ENCODE measurements at regions not wholly inside any gene's neighbourhood (a gene's known extent, or its start where the extent isn't known, plus 50 kb on each side); places are given as distances from the start of the nearest gene placed in this dataset.
A peak's percentile ranks its signal among the peaks of the same experiment; 100 is the strongest.

DNA sequence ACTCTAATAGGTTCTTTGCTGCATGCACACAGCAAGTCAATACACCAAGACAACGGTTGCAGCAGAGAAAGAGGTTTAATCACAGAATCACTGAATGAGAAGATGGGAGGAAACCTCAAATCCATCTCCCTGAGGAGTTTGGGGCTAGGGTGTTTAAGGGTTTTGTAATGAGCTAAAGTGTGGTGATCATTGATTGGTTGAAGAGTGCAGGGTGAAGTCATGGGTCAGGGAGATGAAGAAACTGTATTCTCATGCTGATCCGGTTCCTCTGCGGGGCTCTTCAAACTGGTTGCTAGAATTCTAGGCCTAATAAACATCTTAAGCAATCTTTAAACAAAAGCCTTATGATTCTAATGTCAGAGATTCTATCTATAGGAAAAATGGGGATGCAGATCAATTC, 432.5 kb upstream of the FAM47C start:
- Histone ChIP-seq H3K9me3 (ENCODE audit: low read depth, low read length, poor library complexity, severe bottlenecking) (no peaks in the 10 kb centered on the region), H3K27ac (ENCODE audit: low read depth, low read length, poor library complexity, severe bottlenecking) (no peak overlapping the region), H3K27me3 (replicated peaks; ENCODE audit: insufficient read depth, low read depth, low read length, poor library complexity) (no peaks in the 10 kb centered on the region), H3K4me3 (ENCODE audit: low read depth, low read length, poor library complexity, severe bottlenecking) (no peak overlapping the region), H3K36me3 (ENCODE audit: insufficient read depth, low read length, poor library complexity, severe bottlenecking) (no peaks in the 10 kb centered on the region), H3K4me1 (ENCODE audit: insufficient read depth, low read length, poor library complexity, severe bottlenecking) (peaks cover 27% of the 10 kb centered on the region)
- BruUV-seq (replicated peaks): no TSS peak
- POLR2A ChIA-PET (ENCODE audit: low non-redundant PET): no interaction called here
- CTCF ChIA-PET: no interaction called here
- no peak for TF ChIP-seq EZH2 (IDR thresholded peaks at IDR 0.05; ENCODE audit: borderline replicate concordance, low read depth, low read length, poor library complexity, severe bottlenecking)
- DNase-seq (ENCODE audit: low spot score): peak; percentile 8
- intact Hi-C loops (cut with micrococcal nuclease; ENCODE audit: unreplicated experiment): loop anchor here (10.0 kb wide), 1 partner anchor 289 kb away; no protein-coding TSS in a partner anchor

DNA sequence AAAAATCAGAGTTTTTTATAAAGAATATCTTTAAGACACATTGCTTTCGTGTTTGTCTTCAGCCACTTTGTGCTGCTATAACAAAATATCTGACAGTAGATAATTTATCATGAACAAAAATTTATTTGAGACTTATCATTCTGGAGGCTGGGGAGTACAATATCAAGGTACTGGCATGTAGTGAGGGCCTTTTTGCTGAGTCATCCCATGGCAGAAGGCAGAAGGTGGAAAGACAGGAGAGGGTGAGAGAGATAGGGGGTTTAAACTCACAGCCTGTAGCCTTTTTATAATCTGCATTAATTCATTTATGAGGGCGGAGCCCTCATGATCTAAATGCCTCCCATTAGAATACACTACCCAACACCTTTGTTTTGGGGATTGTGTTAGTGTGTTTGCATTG, 431.2 kb upstream of the FAM47C start:
- no peaks in the 10 kb centered on the region for H3K36me3 ChIP-seq (ENCODE audit: insufficient read depth, low read length, poor library complexity, severe bottlenecking)
- DNase-seq (ENCODE audit: low spot score): no peak
- H3K27me3 ChIP-seq (replicated peaks; ENCODE audit: insufficient read depth, low read depth, low read length, poor library complexity): no peaks in the 10 kb centered on the region
- ChIA-PET CTCF (no interaction called here), POLR2A (ENCODE audit: low non-redundant PET) (no interaction called here)
- TF ChIP-seq EZH2 (IDR thresholded peaks at IDR 0.05; ENCODE audit: borderline replicate concordance, low read depth, low read length, poor library complexity, severe bottlenecking): no peak
- TF ChIP-seq, protein P1, sequence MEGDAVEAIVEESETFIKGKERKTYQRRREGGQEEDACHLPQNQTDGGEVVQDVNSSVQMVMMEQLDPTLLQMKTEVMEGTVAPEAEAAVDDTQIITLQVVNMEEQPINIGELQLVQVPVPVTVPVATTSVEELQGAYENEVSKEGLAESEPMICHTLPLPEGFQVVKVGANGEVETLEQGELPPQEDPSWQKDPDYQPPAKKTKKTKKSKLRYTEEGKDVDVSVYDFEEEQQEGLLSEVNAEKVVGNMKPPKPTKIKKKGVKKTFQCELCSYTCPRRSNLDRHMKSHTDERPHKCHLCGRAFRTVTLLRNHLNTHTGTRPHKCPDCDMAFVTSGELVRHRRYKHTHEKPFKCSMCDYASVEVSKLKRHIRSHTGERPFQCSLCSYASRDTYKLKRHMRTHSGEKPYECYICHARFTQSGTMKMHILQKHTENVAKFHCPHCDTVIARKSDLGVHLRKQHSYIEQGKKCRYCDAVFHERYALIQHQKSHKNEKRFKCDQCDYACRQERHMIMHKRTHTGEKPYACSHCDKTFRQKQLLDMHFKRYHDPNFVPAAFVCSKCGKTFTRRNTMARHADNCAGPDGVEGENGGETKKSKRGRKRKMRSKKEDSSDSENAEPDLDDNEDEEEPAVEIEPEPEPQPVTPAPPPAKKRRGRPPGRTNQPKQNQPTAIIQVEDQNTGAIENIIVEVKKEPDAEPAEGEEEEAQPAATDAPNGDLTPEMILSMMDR (conservative IDR thresholded peaks at IDR 0.05; ENCODE audit: low read depth, low read length): no peak
- intact Hi-C loops (cut with micrococcal nuclease; ENCODE audit: unreplicated experiment): loop anchor here (10.0 kb wide), 1 partner anchor 288 kb away; no protein-coding TSS in a partner anchor
- no peak overlapping the region for H3K27ac ChIP-seq (ENCODE audit: low read depth, low read length, poor library complexity, severe bottlenecking)
- no TSS peak for BruUV-seq (replicated peaks)
- H3K9me3 ChIP-seq (ENCODE audit: low read depth, low read length, poor library complexity, severe bottlenecking): no peaks in the 10 kb centered on the region
- H3K4me3 ChIP-seq (ENCODE audit: low read depth, low read length, poor library complexity, severe bottlenecking): no peak overlapping the region
- H3K4me1 ChIP-seq (ENCODE audit: insufficient read depth, low read length, poor library complexity, severe bottlenecking): peaks cover 27% of the 10 kb centered on the region

DNA sequence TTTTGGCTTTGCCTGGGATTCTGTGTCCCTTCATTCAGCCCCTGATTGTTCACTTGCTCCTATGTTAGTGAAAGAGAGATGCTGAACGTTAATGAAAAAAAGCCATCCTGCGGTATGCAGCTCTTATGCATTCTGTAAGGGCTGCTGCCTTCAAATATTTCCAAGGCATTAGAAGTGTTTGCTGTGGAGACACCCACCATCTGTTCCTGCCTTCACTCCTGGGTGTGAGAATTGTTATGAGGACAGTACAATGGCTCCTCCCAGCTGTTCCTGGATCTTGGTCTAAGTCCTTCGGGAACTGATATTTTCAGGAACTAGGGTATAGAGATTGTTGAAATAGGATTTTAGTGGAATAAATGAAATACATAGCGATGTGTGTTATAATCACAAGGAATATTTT, 427.1 kb upstream of the FAM47C start:
- ChIA-PET POLR2A (ENCODE audit: low non-redundant PET) (no interaction called here), CTCF (no interaction called here)
- H3K4me3 ChIP-seq (ENCODE audit: low read depth, low read length, poor library complexity, severe bottlenecking): no peak overlapping the region
- intact Hi-C loops (cut with micrococcal nuclease; ENCODE audit: unreplicated experiment): no loop called here
- H3K9me3 ChIP-seq (ENCODE audit: low read depth, low read length, poor library complexity, severe bottlenecking): no peaks in the 10 kb centered on the region
- H3K36me3 ChIP-seq (ENCODE audit: insufficient read depth, low read length, poor library complexity, severe bottlenecking): no peaks in the 10 kb centered on the region
- no peak for DNase-seq (ENCODE audit: low spot score)
- peaks cover 6% of the 10 kb centered on the region for H3K4me1 ChIP-seq (ENCODE audit: insufficient read depth, low read length, poor library complexity, severe bottlenecking)
- no TSS peak for BruUV-seq (replicated peaks)
- no peak overlapping the region for H3K27ac ChIP-seq (ENCODE audit: low read depth, low read length, poor library complexity, severe bottlenecking)
- no peaks in the 10 kb centered on the region for H3K27me3 ChIP-seq (replicated peaks; ENCODE audit: insufficient read depth, low read depth, low read length, poor library complexity)
- TF ChIP-seq EZH2 (IDR thresholded peaks at IDR 0.05; ENCODE audit: borderline replicate concordance, low read depth, low read length, poor library complexity, severe bottlenecking): no peak
- TF ChIP-seq, protein P1 (conservative IDR thresholded peaks at IDR 0.05; ENCODE audit: low read depth, low read length): no peak

DNA sequence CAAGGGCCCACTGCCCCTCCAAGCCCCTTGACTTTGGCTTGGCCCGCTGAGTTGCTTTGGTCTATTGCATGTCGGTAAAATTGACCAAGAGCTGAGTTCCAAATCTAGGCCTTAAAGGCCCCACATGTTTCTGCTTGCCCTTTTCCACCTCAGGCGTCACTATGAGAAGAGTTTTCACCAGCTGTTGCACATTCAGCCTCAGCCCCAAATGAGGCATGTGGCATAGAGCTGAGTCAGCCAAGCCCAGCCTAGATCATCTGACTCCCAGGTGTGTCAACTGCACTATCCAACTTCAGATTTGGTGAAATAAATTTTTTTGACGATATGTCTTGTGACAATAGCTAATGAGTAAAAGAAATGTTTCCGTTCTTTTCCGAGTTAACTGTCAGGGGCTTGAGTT, 424.5 kb upstream of the FAM47C start:
- no peaks in the 10 kb centered on the region for H3K9me3 ChIP-seq (ENCODE audit: low read depth, low read length, poor library complexity, severe bottlenecking)
- no peaks in the 10 kb centered on the region for H3K4me1 ChIP-seq (ENCODE audit: insufficient read depth, low read length, poor library complexity, severe bottlenecking)
- intact Hi-C loops (cut with micrococcal nuclease; ENCODE audit: unreplicated experiment): no loop called here
- no peak for DNase-seq (ENCODE audit: low spot score)
- H3K27me3 ChIP-seq (replicated peaks; ENCODE audit: insufficient read depth, low read depth, low read length, poor library complexity): no peaks in the 10 kb centered on the region
- no TSS peak for BruUV-seq (replicated peaks)
- POLR2A ChIA-PET (ENCODE audit: low non-redundant PET): no interaction called here
- CTCF ChIA-PET: no interaction called here
- no peak overlapping the region for H3K27ac ChIP-seq (ENCODE audit: low read depth, low read length, poor library complexity, severe bottlenecking)
- no peaks in the 10 kb centered on the region for H3K36me3 ChIP-seq (ENCODE audit: insufficient read depth, low read length, poor library complexity, severe bottlenecking)
- H3K4me3 ChIP-seq (ENCODE audit: low read depth, low read length, poor library complexity, severe bottlenecking): no peak overlapping the region
- TF ChIP-seq, protein P1 (conservative IDR thresholded peaks at IDR 0.05; ENCODE audit: low read depth, low read length): no peak
- no peak for TF ChIP-seq EZH2 (IDR thresholded peaks at IDR 0.05; ENCODE audit: borderline replicate concordance, low read depth, low read length, poor library complexity, severe bottlenecking)

Data from A673 (cell line).